ACC112 (cell line): ENCODE measurements at regions not wholly inside any gene's neighbourhood (a gene's known extent, or its start where the extent isn't known, plus 50 kb on each side); places are given as distances from the start of the nearest gene placed in this dataset.
"Not testable (repeated sequence)": the region's sequence is repeated elsewhere in the genome, so short reads cannot be mapped to it uniquely, and the experiment has no call there.

Source experiments
- H2AFZ ChIP-seq: fragments of 200-600 bp; sonication (generic); one replicate; pipeline ENCODE4 v1.6.0; 2017; ENCODE audit warnings: antibody characterized with exemption, low read length; ENCODE audit not compliant: unreplicated experiment
- H3K27ac ChIP-seq: fragments of 200-600 bp; sonication (generic); 2 replicates; pipeline ENCODE4 v1.5.1; 2014; ENCODE audit warnings: low read depth, mild to moderate bottlenecking, antibody characterized with exemption, low read length, moderate library complexity
- H3K27me3 ChIP-seq: fragments of 200-600 bp; sonication (generic); 2 replicates; pipeline ENCODE4 v1.6.1; 2014; ENCODE audit warnings: mild to moderate bottlenecking, antibody characterized with exemption, low read length, moderate library complexity, mixed read lengths; ENCODE audit not compliant: insufficient read depth
- H3K36me3 ChIP-seq: fragments of 200-600 bp; sonication (generic); 2 replicates; pipeline ENCODE4 v1.6.1; 2016; ENCODE audit warnings: mild to moderate bottlenecking, antibody characterized with exemption, low read length, moderate library complexity, mixed read lengths; ENCODE audit not compliant: insufficient read depth
- H3K4me1 ChIP-seq: fragments of 200-600 bp; sonication (generic); one replicate; pipeline ENCODE4 v1.6.1; 2016; ENCODE audit warnings: low read length, mixed read lengths; ENCODE audit not compliant: insufficient read depth, unreplicated experiment, control insufficient read depth
- H3K4me3 ChIP-seq: fragments of 200-600 bp; sonication (generic); 2 replicates; pipeline ENCODE4 v1.5.1; 2014; ENCODE audit warnings: mild to moderate bottlenecking, low read depth, low read length
- H3K79me2 ChIP-seq: fragments of 200-600 bp; sonication (generic); one replicate; pipeline ENCODE4 v1.6.0; 2016; ENCODE audit warnings: low read length; ENCODE audit not compliant: control insufficient read depth, unreplicated experiment, insufficient read depth

DNA sequence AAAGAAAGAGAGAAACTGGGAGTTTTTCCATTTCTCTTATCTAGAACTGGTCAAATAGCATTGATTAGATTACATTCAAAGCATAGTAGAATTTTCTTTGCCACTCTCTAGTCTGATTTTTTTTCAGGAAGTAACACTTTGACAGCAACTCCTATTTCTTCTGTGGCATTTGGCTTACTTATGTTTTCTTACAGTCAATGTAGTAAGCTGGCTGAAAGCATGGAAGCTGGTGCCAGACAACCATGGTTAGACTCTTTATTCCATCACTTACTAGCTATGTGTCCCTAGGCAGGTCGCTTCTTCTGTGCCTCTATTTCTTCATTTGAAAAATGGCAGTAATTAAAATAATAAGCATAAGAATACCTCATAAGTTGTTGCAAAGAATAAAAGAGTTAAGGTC is 54.2 kb upstream of the OPRM1 start:
- Histone ChIP-seq H3K27ac (no peak overlapping the region), H3K27me3 (no peaks in the 10 kb centered on the region), H3K4me1 (no peaks in the 10 kb centered on the region), H3K36me3 (no peaks in the 10 kb centered on the region), H3K79me2 (no peaks in the 10 kb centered on the region), H2AFZ (no peak overlapping the region), H3K4me3 (no peak overlapping the region)

DNA sequence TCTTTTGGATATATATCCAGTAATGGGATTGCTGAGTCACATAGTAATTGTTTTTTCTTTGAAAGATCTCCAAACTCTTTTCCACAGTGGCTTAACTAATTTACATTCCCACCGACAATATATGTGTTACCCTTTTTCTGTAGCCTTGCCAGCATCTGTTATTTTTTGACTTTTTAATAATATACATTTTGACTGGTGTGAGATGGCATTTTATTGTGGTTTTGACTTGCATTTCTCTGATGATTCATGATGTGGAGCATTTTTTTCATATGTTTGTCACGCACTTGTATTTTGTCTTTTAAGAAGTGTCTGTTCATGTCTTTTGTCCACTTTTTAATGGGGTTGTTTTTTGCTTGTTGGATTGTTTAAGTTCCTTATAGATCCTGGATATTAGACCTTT is 58.9 kb upstream of the OPRM1 start:
- Histone ChIP-seq H3K36me3 (no peaks in the 10 kb centered on the region), H3K27ac (no peak overlapping the region), H3K4me1 (no peaks in the 10 kb centered on the region), H3K4me3 (no peak overlapping the region), H3K79me2 (no peaks in the 10 kb centered on the region), H3K27me3 (no peaks in the 10 kb centered on the region), H2AFZ (no peak overlapping the region)

DNA sequence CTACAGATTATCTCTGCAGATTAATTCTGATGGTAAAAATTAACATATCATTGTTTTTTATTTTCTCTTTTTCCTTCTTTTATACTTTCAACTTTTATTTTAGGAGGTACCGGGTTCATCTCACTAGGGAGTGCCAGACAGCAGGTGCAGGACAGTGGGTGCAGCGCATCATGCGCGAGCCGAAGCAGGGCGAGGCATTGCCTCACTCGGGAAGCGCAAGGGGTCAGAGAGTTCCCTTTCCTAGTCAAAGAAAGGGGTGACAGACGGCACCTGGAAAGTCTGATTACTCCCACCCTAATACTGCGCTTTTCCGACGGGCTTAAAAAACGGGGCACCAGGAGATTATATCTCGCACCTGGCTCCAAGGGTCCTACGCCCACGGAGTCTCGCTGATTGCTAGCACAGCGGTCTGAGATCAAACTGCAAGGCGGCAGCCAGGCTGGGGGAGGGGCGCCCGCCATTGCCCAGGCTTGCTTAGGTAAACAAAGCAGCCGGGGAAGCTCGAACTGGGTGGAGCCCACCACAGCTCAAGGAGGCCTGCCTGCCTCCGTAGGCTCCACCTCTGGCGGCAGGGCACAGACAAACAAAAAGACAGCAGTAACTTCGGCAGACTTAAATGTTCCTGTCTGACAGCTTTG is 60.0 kb upstream of the OPRM1 start:
- not testable (repeated sequence) for H3K36me3 ChIP-seq, H3K27ac ChIP-seq, H3K4me1 ChIP-seq, H3K4me3 ChIP-seq, H3K79me2 ChIP-seq, H2AFZ ChIP-seq, H3K27me3 ChIP-seq

DNA sequence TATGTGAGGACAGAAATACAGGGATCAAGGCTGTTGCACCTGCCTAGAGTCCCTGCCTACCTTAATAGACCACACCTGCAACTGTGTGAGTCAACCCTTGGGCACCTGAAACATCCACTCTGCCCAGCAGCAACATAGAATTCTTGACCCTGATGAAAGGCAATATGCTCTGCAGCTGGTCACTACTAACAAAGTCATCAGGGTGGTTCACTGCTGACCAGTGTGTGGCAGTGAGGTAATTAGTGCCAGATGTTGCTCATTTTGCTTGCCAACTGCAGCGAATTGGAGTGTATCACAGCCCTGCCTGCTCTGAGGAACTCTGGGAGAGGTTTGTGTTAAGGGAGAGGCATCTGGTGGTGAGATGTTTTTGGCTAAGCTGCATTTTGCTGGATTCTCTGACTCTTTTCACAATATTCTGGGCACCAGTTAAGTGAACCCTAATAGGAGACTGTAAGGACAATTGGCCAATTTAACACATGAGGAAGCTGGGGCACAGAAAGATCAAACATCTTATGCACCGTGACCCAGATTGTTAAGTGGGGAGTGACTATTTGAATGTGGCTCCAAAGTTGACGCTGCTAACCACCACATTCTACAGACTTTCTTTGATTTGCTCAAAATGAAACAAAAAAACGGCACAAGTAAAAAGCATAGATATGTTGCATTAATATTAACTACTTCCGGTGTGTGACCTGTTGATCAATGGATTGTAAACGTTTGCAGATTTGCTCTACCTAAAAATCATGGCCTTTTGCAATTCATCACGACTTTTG is 61.9 kb upstream of the OPRM1 start:
- no peak overlapping the region for H3K4me3 ChIP-seq
- H2AFZ ChIP-seq = no peak overlapping the region

DNA sequence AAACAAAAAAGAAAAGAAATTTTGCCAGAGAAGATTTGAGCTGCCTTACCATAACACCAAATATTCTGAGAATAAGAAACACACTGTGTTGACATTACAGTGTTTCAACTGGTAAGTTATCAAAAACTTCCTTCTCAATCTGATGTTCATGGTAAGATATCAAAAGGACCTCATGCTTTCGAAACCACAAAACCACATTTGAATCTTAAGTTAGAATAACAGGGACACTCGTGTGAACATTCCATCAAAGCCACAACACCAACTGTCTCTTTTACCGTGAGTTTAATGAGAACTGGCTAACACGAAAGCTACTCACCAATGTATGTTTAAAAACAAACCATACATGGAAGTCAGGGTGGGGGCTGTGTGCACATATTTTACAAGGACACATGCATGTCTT is 73.0 kb upstream of the OPRM1 start:
- H3K36me3 ChIP-seq = no peaks in the 10 kb centered on the region
- H3K4me1 ChIP-seq = no peaks in the 10 kb centered on the region
- H2AFZ ChIP-seq = no peak overlapping the region
- H3K27ac ChIP-seq = no peak overlapping the region
- H3K79me2 ChIP-seq = no peaks in the 10 kb centered on the region
- no peaks in the 10 kb centered on the region for H3K27me3 ChIP-seq
- no peak overlapping the region for H3K4me3 ChIP-seq

More for the DNA sequence above, 61.9 kb upstream of the OPRM1 start:
- H3K27me3 ChIP-seq = no peaks in the 10 kb centered on the region
- no peak overlapping the region for H3K27ac ChIP-seq
- no peaks in the 10 kb centered on the region for H3K4me1 ChIP-seq
- no peaks in the 10 kb centered on the region for H3K79me2 ChIP-seq
- no peaks in the 10 kb centered on the region for H3K36me3 ChIP-seq

DNA sequence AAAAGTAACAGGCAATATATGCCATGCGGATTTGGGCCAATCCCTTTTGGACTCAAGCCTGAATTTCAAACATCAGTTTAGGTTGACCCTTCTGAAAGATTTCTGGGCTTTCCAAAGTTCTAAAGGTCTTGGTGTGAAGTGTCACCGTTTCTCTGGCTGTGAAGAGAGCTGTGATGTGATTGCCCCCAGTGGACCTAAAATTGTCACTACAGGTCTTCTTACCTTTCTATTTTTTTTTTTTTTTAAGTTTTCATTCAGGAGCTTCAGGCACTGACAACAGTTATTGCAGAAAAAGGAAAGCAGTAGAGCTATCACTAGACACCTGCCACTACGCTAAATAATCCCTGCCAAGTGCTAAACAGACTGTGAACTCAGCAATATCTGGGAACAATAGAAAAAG is 75.7 kb upstream of the OPRM1 start:
- no peak overlapping the region for H3K27ac ChIP-seq
- no peaks in the 10 kb centered on the region for H3K4me1 ChIP-seq
- H3K4me3 ChIP-seq = no peak overlapping the region
- no peak overlapping the region for H2AFZ ChIP-seq
- H3K79me2 ChIP-seq = no peaks in the 10 kb centered on the region
- H3K27me3 ChIP-seq = no peaks in the 10 kb centered on the region
- H3K36me3 ChIP-seq = no peaks in the 10 kb centered on the region

DNA sequence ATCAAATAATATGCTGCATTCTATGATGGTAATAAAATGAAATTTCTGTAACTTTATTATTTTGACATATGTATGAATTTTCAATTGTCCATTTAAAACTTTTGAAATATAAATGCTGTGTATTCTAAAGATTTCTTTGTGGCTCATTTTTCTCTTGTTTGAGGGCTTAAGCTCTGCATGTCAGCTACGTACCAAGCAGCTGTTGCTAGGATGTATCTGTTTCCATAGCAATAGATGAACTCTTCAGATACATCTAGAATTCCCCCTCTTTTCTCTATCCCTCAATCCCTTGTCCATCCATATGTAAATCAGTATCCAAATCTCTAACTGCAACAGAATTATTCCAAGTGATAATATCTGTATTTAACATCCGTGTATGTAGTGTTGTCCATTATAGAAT is 76.5 kb upstream of the OPRM1 start:
- no peak overlapping the region for H2AFZ ChIP-seq
- no peak overlapping the region for H3K27ac ChIP-seq
- H3K36me3 ChIP-seq = no peaks in the 10 kb centered on the region
- H3K27me3 ChIP-seq = no peaks in the 10 kb centered on the region
- H3K79me2 ChIP-seq = no peaks in the 10 kb centered on the region
- H3K4me1 ChIP-seq = no peaks in the 10 kb centered on the region
- no peak overlapping the region for H3K4me3 ChIP-seq

DNA sequence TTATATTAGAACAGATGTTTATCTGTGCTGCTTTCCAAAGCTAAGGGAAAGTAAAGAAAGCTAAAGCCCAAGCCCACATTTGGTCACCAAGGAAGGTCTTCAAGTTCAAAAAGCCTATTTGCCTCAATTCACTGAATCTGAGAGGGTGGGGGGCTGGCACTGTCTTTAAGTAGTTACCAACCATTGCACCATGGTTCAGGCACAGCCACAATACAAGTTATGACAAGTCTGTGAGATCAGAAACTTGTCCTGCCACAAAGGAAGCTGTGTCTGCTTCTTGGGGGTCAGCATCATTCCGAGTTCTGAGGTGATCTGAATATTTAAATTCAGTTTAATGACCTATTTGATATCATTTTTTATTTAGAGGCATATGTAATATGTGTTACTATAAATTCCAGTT is 78.3 kb upstream of the OPRM1 start:
- Histone ChIP-seq H3K27ac (no peak overlapping the region), H3K36me3 (no peaks in the 10 kb centered on the region), H3K4me3 (no peak overlapping the region), H3K4me1 (no peaks in the 10 kb centered on the region), H2AFZ (no peak overlapping the region), H3K27me3 (no peaks in the 10 kb centered on the region), H3K79me2 (no peaks in the 10 kb centered on the region)

DNA sequence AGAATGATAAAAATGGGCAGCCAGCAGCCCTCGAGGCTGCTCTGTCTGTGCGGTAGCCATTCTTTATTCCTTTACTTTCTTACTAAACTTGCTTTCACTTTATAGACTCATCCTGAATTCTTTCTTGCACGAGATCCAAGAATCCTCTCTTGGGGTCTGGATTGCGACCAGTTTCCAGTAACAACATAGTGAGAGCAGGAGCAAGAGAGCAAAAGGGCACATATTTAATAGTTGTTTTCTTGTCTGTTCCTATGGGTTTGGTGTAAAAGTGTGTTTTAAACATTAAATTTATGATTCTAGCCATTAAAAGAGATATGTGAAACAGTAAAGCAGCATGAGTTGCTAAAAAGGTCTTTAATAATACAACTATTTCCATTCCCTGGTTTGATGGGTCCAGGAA is 78.8 kb upstream of the OPRM1 start:
- H3K27ac ChIP-seq = no peak overlapping the region
- no peaks in the 10 kb centered on the region for H3K27me3 ChIP-seq
- H3K79me2 ChIP-seq = no peaks in the 10 kb centered on the region
- no peaks in the 10 kb centered on the region for H3K4me1 ChIP-seq
- H3K36me3 ChIP-seq = no peaks in the 10 kb centered on the region
- H2AFZ ChIP-seq = no peak overlapping the region
- H3K4me3 ChIP-seq = peak overlapping the region; percentile 49

DNA sequence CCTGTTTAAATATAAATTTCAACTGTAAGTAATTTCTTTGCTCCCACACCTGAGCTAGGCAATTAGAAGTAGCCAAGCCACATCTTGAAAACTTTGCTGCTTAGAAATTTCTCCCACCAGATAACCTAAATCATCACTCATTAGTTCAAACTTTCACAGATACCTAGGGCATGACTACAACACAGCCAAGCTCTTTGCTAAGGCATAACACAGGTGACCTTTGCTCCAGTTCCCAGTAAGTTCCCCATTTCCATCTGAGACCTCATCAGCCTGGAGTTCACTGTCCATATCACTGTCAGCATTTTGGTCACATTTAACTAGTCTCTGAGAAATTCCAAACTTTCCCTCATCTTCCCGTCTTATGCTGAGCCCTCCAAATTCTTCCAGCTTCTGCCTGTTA is 79.8 kb upstream of the OPRM1 start:
- Histone ChIP-seq H2AFZ (no peak overlapping the region), H3K36me3 (no peaks in the 10 kb centered on the region), H3K27ac (no peak overlapping the region), H3K27me3 (no peaks in the 10 kb centered on the region), H3K4me3 (no peak overlapping the region), H3K79me2 (no peaks in the 10 kb centered on the region), H3K4me1 (no peaks in the 10 kb centered on the region)

DNA sequence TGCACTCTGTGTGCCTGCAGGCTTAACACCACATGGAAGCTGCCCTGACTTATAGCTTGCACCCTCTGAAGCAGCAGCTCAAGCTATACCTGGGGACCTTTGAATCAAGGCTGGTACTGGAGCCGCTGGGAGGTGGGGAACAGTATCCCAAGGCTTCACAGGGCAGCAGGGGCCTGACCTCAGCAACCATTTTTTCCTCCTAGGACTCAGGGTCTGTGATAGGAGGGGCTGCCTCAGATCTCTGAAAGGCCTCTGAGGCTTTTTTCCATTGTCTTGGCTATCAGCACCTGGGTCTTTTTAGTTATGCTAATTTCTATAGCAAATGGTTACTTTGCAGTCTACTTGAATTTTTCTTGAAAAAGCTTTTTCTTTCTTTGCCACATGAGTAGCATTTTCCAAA is 80.2 kb upstream of the OPRM1 start:
- Histone ChIP-seq H3K27ac (no peak overlapping the region), H3K36me3 (no peaks in the 10 kb centered on the region), H3K79me2 (no peaks in the 10 kb centered on the region), H2AFZ (no peak overlapping the region), H3K4me1 (no peaks in the 10 kb centered on the region), H3K4me3 (no peak overlapping the region), H3K27me3 (no peaks in the 10 kb centered on the region)
